SK-N-MC (cell line): ENCODE measurements at regions not wholly inside any gene's neighbourhood (a gene's known extent, or its start where the extent isn't known, plus 50 kb on each side); places are given as distances from the start of the nearest gene placed in this dataset.

Experiments used
- EZH2 ChIP-seq: fragments of 200-600 bp; sonication (generic); IDR thresholded peaks from one replicate; pipeline ENCODE4 v1.6.1; 2017; ENCODE audit warnings: antibody characterized with exemption
- FOXP2 ChIP-seq: optimal IDR thresholded peaks from 2 replicates; pipeline ENCODE3; 2011; ENCODE audit warnings: mild to moderate bottlenecking, moderate library complexity; ENCODE audit not compliant: insufficient read depth; ENCODE audit errors: extremely low read length, control extremely low read depth
- POLR2AphosphoS5 ChIP-seq: IDR thresholded peaks from 2 replicates; pipeline ENCODE4 v1.6.1; 2012; ENCODE audit warnings: mild to moderate bottlenecking, low read depth, low read length, borderline replicate concordance

DNA sequence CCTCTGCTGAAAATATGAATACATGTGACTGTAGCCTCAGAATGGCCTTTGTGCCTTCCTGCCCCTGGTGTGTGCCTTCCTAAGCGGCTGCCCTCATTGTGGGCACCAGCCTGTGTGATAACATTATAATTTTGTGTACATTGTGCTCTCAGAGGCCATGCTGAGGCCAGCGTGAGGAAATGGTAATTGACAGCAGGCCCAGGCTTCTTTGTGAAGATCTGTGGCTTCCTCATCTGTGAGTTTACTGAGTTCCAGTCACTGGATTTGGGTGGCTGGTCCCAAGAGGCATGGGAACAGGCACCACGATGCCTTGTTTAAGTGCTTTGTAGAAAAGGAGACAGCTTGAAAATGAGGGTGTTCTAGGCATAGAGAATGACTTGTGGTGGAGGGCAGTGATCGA, 389.3 kb downstream of the OMA1 start:
- TF ChIP-seq EZH2: no peak
- TF ChIP-seq POLR2AphosphoS5: no peak
- TF ChIP-seq FOXP2: no peak
